SK-N-SH (cell line): ENCODE measurements at regions not wholly inside any gene's neighbourhood (a gene's known extent, or its start where the extent isn't known, plus 50 kb on each side); places are given as distances from the start of the nearest gene placed in this dataset.
A peak's percentile ranks its signal among the peaks of the same experiment; 100 is the strongest.

Source experiments
- CTCF ChIA-PET: fragments of 300-600, 350-600 bp; formaldehyde crosslinking; extraction: SDS; loops from one replicate; lab custom pipeline; 2021; lab: Yijun Ruan, JAX
- POLR2A ChIA-PET: fragments of 350-600 bp; sonication (Branson Sonifier 250); formaldehyde crosslinking; extraction: SDS; loops from one replicate; lab custom pipeline; 2020; ENCODE audit warnings: antibody characterized with exemption, inconsistent platforms; lab: Yijun Ruan, JAX
- DNase-seq: peaks from one replicate; pipeline ENCODE4 v3.0.0; 2012
- H2AFZ ChIP-seq: fragments of 200-600 bp; sonication (generic); 2 replicates; pipeline ENCODE4 v1.8.1; 2016; ENCODE audit warnings: antibody characterized with exemption, mild to moderate bottlenecking, low read depth
- H3F3A ChIP-seq: fragments of 200-600 bp; sonication (generic); replicated peaks from 2 replicates; pipeline ENCODE3; 2016; ENCODE audit warnings: antibody characterized with exemption, mild to moderate bottlenecking; ENCODE audit not compliant: insufficient read depth
- H3K27ac ChIP-seq, 2 experiments: fragments of 200-500 bp in 1 of 2; fragments of 200-600 bp in 1 of 2; sonication (Bioruptor generic) in 1 of 2; sonication (generic), shearing (Covaris generic) in 1 of 2; 2 replicates each; pipeline versions ENCODE4 v1.5.1 to v1.6.1; 2014 to 2016; ENCODE audit warnings: low read depth in 2 of 2, inconsistent platforms in 1 of 2, low read length in 1 of 2, mild to moderate bottlenecking in 1 of 2, mixed read lengths in 1 of 2
- H3K27me3 ChIP-seq: fragments of 200-600 bp; sonication (generic), shearing (Covaris generic); 2 replicates; pipeline ENCODE4 v1.6.1; 2016; ENCODE audit warnings: mixed run types; ENCODE audit not compliant: insufficient read depth
- H3K36me3 ChIP-seq, 2 experiments: fragments of 200-500 bp in 1 of 2; fragments of 200-600 bp in 1 of 2; sonication (Bioruptor generic) in 1 of 2; sonication (generic) in 1 of 2; replicated peaks in 1 of 2; 2 replicates each; pipeline versions ENCODE3 to v1.5.1; 2014 to 2016; ENCODE audit warnings: low read length in 1 of 2, mild to moderate bottlenecking in 1 of 2; ENCODE audit not compliant: insufficient read depth in 2 of 2, control insufficient read depth in 1 of 2
- H3K4me1 ChIP-seq, 2 experiments: fragments of 200-500 bp in 1 of 2; fragments of 200-600 bp in 1 of 2; sonication (Bioruptor generic) in 1 of 2; sonication (generic), shearing (Covaris generic) in 1 of 2; 2 replicates each; pipeline versions ENCODE4 v1.5.1 to v1.6.1; 2014 to 2016; ENCODE audit warnings: low read depth in 1 of 2, low read length in 1 of 2, mixed run types in 1 of 2; ENCODE audit not compliant: insufficient read depth in 2 of 2, control insufficient read depth in 1 of 2
- H3K4me2 ChIP-seq: fragments of 200-600 bp; sonication (generic), shearing (Covaris generic); 2 replicates; pipeline ENCODE4 v1.6.1; 2017; ENCODE audit warnings: mixed run types
- H3K4me3 ChIP-seq, 2 experiments: fragments of 200-500 bp in 1 of 2; fragments of 200-600 bp in 1 of 2; sonication (Bioruptor generic) in 1 of 2; sonication (generic), shearing (Covaris generic) in 1 of 2; 2 replicates each; pipeline versions ENCODE4 v1.5.1 to v1.8.1; 2014 to 2016; ENCODE audit warnings: low read depth in 2 of 2, inconsistent platforms in 1 of 2, low read length in 1 of 2, mild to moderate bottlenecking in 1 of 2, mixed read lengths in 1 of 2, moderate library complexity in 1 of 2
- H3K79me2 ChIP-seq: fragments of 200-600 bp; sonication (generic); 2 replicates; pipeline ENCODE4 v1.8.1; 2017; ENCODE audit warnings: mild to moderate bottlenecking; ENCODE audit not compliant: insufficient read depth
- H3K9ac ChIP-seq: fragments of 200-600 bp; sonication (generic); 2 replicates; pipeline ENCODE4 v1.6.1; 2017; ENCODE audit warnings: mixed run types
- H3K9me2 ChIP-seq: fragments of 200-600 bp; sonication (generic); 2 replicates; pipeline ENCODE4 v1.6.1; 2017; ENCODE audit warnings: mixed run types
- H3K9me3 ChIP-seq: fragments of 200-600 bp; sonication (generic); 2 replicates; pipeline ENCODE4 v1.6.1; 2017; ENCODE audit warnings: mixed run types, mild to moderate bottlenecking, moderate library complexity
- H4K20me1 ChIP-seq: fragments of 200-600 bp; sonication (generic); 2 replicates; pipeline ENCODE4 v1.6.1; 2017; ENCODE audit warnings: mild to moderate bottlenecking, mixed run types; ENCODE audit not compliant: insufficient read depth
- CHD2 ChIP-seq: fragments of 150-350 bp; IDR thresholded peaks from 2 replicates; pipeline ENCODE4 v1.6.1; 2018; ENCODE audit warnings: low read length; ENCODE audit not compliant: partially characterized antibody
- CTCF ChIP-seq: fragments of 200-600 bp; sonication (generic); IDR thresholded peaks from 2 replicates; pipeline ENCODE4 v1.6.1; 2017; ENCODE audit warnings: antibody characterized with exemption, mild to moderate bottlenecking, moderate library complexity
- ELF1 ChIP-seq: IDR thresholded peaks from 2 replicates; pipeline ENCODE4 v1.4.0; 2012
- EP300 ChIP-seq, 2 experiments: IDR thresholded peaks; 2 replicates each; pipeline versions ENCODE4 v1.4.0 to v1.6.1; 2012; ENCODE audit warnings: borderline replicate concordance in 1 of 2, low read depth in 1 of 2, low read length in 1 of 2
- EZH2phosphoT487 ChIP-seq: fragments of 200-600 bp; sonication (generic); IDR thresholded peaks from 2 replicates; pipeline ENCODE4 v1.6.1; 2017; ENCODE audit warnings: low read depth, mixed run types, mild to moderate bottlenecking, antibody characterized with exemption, moderate library complexity, borderline replicate concordance
- FOXJ3 ChIP-seq: sonication (generic); formaldehyde crosslinking; IDR thresholded peaks from 2 replicates; pipeline ENCODE4 v1.5.1; 2020; ENCODE audit warnings: mild to moderate bottlenecking, missing genetic modification reagents
- FOXM1 ChIP-seq: IDR thresholded peaks from 2 replicates; pipeline ENCODE4 v1.4.0; 2012; ENCODE audit warnings: low read depth, mild to moderate bottlenecking
- GABPA ChIP-seq: IDR thresholded peaks from 2 replicates; pipeline ENCODE4 v1.4.0; 2012; ENCODE audit warnings: low read depth, mild to moderate bottlenecking
- GATA2 ChIP-seq: sonication (generic); formaldehyde crosslinking; IDR thresholded peaks from 2 replicates; pipeline ENCODE4 v1.5.0; 2020; ENCODE audit warnings: mild to moderate bottlenecking, missing genetic modification reagents
- IRF3 ChIP-seq: fragments of 150-350 bp; IDR thresholded peaks from 2 replicates; pipeline ENCODE4 v1.6.1; 2016; ENCODE audit warnings: mild to moderate bottlenecking, low read depth, low read length
- MXI1 ChIP-seq: IDR thresholded peaks from 2 replicates; pipeline ENCODE4 v1.6.1; 2012; ENCODE audit warnings: mild to moderate bottlenecking, low read depth, low read length, improper control_type of control experiment
- NFIC ChIP-seq: IDR thresholded peaks from 2 replicates; pipeline ENCODE4 v1.4.0; 2012; ENCODE audit warnings: borderline replicate concordance
- NRF1 ChIP-seq: IDR thresholded peaks from 2 replicates; pipeline ENCODE4 v1.6.1; 2012; ENCODE audit warnings: low read depth, mild to moderate bottlenecking, low read length
- PBX3 ChIP-seq: IDR thresholded peaks from 2 replicates; pipeline ENCODE4; 2012
- POLR2AphosphoS5 ChIP-seq: IDR thresholded peaks from 2 replicates; pipeline ENCODE4 v1.6.1; 2012; ENCODE audit warnings: low read depth, low read length
- REST ChIP-seq: IDR thresholded peaks from 2 replicates; pipeline ENCODE4 v1.6.1; 2012; ENCODE audit warnings: mild to moderate bottlenecking, low read depth, low read length, moderate library complexity
- RFX5 ChIP-seq: IDR thresholded peaks from 2 replicates; pipeline ENCODE4 v1.6.1; 2012; ENCODE audit warnings: mild to moderate bottlenecking, improper control_type of control experiment, low read length
- SIN3A ChIP-seq: IDR thresholded peaks from 2 replicates; pipeline ENCODE4 v1.6.1; 2012; ENCODE audit warnings: low read depth, mild to moderate bottlenecking, low read length, moderate library complexity, borderline replicate concordance
- SMC3 ChIP-seq: IDR thresholded peaks from 2 replicates; pipeline ENCODE4 v1.6.1; 2012; ENCODE audit warnings: low read depth, low read length, improper control_type of control experiment
- TCF12 ChIP-seq: IDR thresholded peaks from 2 replicates; pipeline ENCODE4 v1.4.0; 2012
- USF2 ChIP-seq: fragments of 150-350 bp; IDR thresholded peaks from 2 replicates; pipeline ENCODE4 v1.6.1; 2017; ENCODE audit warnings: antibody characterized with exemption, low read length, low read depth, borderline replicate concordance
- YY1 ChIP-seq: IDR thresholded peaks from 2 replicates; pipeline ENCODE4 v1.4.0; 2012; ENCODE audit warnings: low read depth, mild to moderate bottlenecking
- ZBTB33 ChIP-seq: IDR thresholded peaks from 2 replicates; pipeline ENCODE4 v1.4.0; 2012; ENCODE audit warnings: low read depth, borderline replicate concordance
- WGBS: methylation state at CpG from one replicate; pipeline ENCODE4 v1.1.6; 2017; ENCODE audit warnings: low lambda C conversion rate; 5-methylcytosine and 5-hydroxymethylcytosine counted together

GRCh38 chr1:96966536-96967138 lies 245.1 kb downstream of the PTBP2 start:
- 49% methylated on average over 15 of the region's 15 CpGs for WGBS
- H3K4me3 ChIP-seq = no peak overlapping the region; a peak in 1 of 4 replicates
- peak; percentile 57 for DNase-seq
- H3K4me2 ChIP-seq = no peak overlapping the region
- peaks cover 12 to 21% of the 10 kb centered on the region in 2 experiments for H3K4me1 ChIP-seq
- ChIA-PET POLR2A (no interaction called here), CTCF (interaction anchor here (0.6 to 1.0 kb wide), 2 partner anchors 108 to 199 kb away, joined by 3 to 4 read pairs; no protein-coding TSS in a partner anchor)
- H3K9me2 ChIP-seq = no peaks in the 10 kb centered on the region
- H3K27ac ChIP-seq = peak overlapping the region in 1 of 2 experiments; percentile 31; a peak in 2 of 4 replicates
- H2AFZ ChIP-seq = peak overlapping the region; percentile 76
- H3K9me3 ChIP-seq = no peaks in the 10 kb centered on the region
- H3F3A ChIP-seq = no peaks in the 10 kb centered on the region
- H3K9ac ChIP-seq = no peak overlapping the region
- H3K36me3 ChIP-seq = no peaks in the 10 kb centered on the region
- no peaks in the 10 kb centered on the region for H3K79me2 ChIP-seq
- H3K27me3 ChIP-seq = no peaks in the 10 kb centered on the region
- H4K20me1 ChIP-seq = no peaks in the 10 kb centered on the region
- TF ChIP-seq YY1 (no peak), GATA2 (CRISPR knock-in tag) (no peak), POLR2AphosphoS5 (no peak), MXI1 (0 out of 2 replicates have a peak, but pooled peaks have one; percentile 9), REST (no peak), SIN3A (no peak), ZBTB33 (no peak), FOXM1 (no peak), EP300 (IDR thresholded peaks at IDR 0.05; ENCODE audit: borderline replicate concordance in 1 of 2, low read depth in 1 of 2, low read length in 1 of 2) (no peak), TCF12 (no peak), NFIC (no peak), GABPA (no peak), ELF1 (no peak), EZH2phosphoT487 (no peak), NRF1 (no peak), CHD2 (peak; percentile 13), SMC3 (peak; percentile 89), CTCF (peak; percentile 92), FOXJ3 (no peak), PBX3 (no peak), RFX5 (no peak), USF2 (no peak), IRF3 (no peak)
